GM10248 (cell line): ENCODE measurements at regions not wholly inside any gene's neighbourhood (a gene's known extent, or its start where the extent isn't known, plus 50 kb on each side); places are given as distances from the start of the nearest gene placed in this dataset.
"Not testable (repeated sequence)": the region's sequence is repeated elsewhere in the genome, so short reads cannot be mapped to it uniquely, and the experiment has no call there.

ENCODE experiments used
- CTCF ChIA-PET: fragments of 300-600 bp; sonication (Branson Sonifier 250); formaldehyde crosslinking; extraction: SDS; loops from one replicate; lab custom pipeline; 2021; ENCODE audit warnings: antibody characterized with exemption; lab: Yijun Ruan, JAX
- POLR2A ChIA-PET: fragments of 350-650 bp; sonication (Branson Sonifier 250); formaldehyde crosslinking; extraction: SDS; loops from one replicate; lab custom pipeline; 2020; ENCODE audit warnings: antibody characterized with exemption; lab: Yijun Ruan, JAX
- DNase-seq: peaks from one replicate; pipeline ENCODE4 v3.0.0; 2012; ENCODE audit errors: extremely low spot score
- TF ChIP-seq, protein P1 (sequence below): IDR thresholded peaks from 2 replicates; pipeline ENCODE4 v1.5.1; 2012; ENCODE audit warnings: mild to moderate bottlenecking, low read depth; ENCODE audit errors: extremely low read depth, missing control alignments, control extremely low read depth

- POLR2A ChIA-PET, CTCF ChIA-PET, DNase-seq: not testable (repeated sequence)
These were observed 108.9 kb downstream of the ATP6V0E2 start for GRCh38 chr7:149982537-149983112.

GRCh38 chr7:149986866-149987265 lies 113.1 kb downstream of the ATP6V0E2 start:
- POLR2A ChIA-PET, CTCF ChIA-PET, DNase-seq: not testable (repeated sequence)

GRCh38 chr7:149991652-149992302 lies 118.0 kb downstream of the ATP6V0E2 start:
- CTCF ChIA-PET, DNase-seq, POLR2A ChIA-PET: not testable (repeated sequence)

DNA sequence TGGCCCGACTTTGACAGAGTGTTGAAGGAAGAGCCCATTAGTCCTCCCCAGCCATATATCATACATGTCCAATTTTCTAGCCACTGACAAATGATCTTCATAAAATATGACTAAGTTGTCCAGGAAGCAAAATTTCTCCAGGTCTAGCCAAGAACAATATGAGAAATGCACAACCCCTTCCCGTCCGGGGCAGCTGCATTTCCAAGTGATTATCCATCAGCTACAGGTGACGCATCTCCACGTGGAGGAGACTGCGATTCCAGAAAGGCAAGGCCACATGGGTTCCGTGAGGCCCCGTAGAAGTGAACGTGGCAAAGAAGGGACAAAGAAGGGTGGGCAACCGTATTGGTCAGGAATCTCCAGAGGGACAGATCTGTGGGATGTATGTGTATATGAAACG lies 118.6 kb downstream of the ATP6V0E2 start:
- CTCF ChIA-PET, POLR2A ChIA-PET, DNase-seq: not testable (repeated sequence)

DNA sequence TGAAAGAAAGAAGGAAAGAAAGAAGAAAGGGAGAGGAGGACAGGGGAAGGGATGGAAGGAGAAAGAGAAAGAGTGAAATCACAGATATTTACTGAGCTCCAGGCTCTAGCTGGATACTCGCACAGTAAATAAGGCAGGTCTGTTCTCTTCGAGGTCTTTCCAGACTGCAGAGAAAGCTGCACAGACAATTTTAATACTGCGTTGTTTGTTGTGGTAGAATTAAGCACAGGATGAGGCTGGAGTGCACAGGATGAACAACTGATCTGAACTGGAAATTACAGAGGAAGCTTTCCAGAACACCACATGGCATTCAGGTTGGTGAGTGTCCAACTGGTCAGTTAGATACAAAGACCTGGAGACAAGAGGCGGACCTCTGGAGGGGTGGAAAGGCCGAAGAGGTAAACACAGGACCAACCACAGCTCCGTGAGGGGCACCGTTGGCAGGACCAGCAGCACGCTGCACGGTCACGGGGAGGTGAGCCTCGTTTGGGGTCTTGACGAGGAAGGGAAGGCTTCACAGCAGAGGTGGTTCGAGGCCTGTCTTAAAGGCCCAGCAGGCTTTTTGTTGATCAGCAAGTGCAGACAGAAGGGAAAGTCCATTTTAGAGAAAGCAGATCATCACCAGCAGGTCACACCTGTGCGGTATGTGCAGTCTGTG lies 121.7 kb downstream of the ATP6V0E2 start:
- CTCF ChIA-PET, POLR2A ChIA-PET, DNase-seq: not testable (repeated sequence)

- DNase-seq, POLR2A ChIA-PET, CTCF ChIA-PET: not testable (repeated sequence)
These were observed 127.2 kb downstream of the ATP6V0E2 start for GRCh38 chr7:150000780-150001599.

DNA sequence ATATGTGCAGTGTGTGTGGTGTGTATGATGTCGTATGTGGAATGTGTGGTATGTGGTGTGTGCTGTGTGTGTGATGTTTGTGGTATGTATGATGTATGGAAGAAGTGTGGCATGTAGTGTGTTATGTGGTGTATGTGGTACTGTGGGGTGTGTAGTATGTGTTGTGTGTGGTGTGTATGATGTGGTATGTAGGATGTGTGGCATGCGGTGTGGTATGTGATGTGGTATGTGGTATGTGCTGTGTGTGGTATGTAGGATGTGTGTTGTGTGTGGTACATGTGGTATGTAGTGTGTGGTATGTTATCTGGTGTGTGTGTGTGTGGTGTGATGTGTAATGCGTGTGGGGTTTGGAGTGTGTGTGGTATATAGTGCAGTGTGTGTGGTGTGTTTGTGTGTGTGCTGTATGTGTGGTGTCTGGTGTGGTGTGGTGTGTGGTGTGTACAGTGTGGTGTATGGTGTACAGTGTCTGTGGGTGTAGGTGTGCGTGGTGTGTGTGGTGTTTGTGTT lies 129.6 kb downstream of the ATP6V0E2 start:
- CTCF ChIA-PET: no interaction called here
- DNase-seq: no peak
- TF ChIP-seq, protein P1, sequence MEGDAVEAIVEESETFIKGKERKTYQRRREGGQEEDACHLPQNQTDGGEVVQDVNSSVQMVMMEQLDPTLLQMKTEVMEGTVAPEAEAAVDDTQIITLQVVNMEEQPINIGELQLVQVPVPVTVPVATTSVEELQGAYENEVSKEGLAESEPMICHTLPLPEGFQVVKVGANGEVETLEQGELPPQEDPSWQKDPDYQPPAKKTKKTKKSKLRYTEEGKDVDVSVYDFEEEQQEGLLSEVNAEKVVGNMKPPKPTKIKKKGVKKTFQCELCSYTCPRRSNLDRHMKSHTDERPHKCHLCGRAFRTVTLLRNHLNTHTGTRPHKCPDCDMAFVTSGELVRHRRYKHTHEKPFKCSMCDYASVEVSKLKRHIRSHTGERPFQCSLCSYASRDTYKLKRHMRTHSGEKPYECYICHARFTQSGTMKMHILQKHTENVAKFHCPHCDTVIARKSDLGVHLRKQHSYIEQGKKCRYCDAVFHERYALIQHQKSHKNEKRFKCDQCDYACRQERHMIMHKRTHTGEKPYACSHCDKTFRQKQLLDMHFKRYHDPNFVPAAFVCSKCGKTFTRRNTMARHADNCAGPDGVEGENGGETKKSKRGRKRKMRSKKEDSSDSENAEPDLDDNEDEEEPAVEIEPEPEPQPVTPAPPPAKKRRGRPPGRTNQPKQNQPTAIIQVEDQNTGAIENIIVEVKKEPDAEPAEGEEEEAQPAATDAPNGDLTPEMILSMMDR: no peak
- POLR2A ChIA-PET: no interaction called here

DNA sequence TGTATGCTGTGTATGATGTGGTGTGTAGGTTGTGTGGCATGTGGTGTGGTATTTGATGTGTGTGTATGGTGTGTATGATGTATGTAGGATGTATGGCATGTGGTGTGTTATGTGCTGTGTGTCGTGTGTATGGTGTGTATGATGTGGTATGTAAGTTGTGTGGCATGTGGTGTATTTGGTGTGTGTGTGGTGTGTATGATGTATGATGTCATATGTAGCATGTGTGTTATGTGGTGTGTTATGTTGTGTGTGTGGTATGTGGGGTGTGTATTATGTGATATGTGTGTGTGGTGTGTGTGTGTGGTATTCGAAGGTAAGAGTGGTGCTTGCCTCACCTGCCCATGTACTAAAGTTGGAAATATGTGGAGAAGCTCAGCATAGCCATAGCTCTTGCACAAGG lies 130.2 kb downstream of the ATP6V0E2 start:
- CTCF ChIA-PET, DNase-seq, POLR2A ChIA-PET: not testable (repeated sequence)

DNA sequence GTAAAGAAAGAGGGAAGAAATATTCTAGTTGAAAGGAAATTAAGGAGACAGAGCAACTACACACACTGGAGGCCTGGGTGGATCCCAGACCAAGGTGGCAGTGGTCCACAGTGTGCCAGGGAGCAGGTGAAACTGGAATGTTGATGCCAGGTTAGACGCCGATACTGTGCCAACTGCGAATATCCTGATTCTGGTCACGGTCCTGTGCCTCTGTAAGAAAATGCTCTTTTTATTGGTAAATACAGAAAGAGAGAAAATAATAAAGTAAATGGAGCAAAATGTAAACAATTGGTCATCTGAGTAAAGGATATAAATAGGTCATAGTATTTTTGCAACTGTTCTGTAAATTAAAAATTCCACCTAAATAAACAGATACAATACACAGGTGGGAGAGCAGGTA lies 131.1 kb downstream of the ATP6V0E2 start:
- CTCF ChIA-PET, DNase-seq, POLR2A ChIA-PET: not testable (repeated sequence)

DNA sequence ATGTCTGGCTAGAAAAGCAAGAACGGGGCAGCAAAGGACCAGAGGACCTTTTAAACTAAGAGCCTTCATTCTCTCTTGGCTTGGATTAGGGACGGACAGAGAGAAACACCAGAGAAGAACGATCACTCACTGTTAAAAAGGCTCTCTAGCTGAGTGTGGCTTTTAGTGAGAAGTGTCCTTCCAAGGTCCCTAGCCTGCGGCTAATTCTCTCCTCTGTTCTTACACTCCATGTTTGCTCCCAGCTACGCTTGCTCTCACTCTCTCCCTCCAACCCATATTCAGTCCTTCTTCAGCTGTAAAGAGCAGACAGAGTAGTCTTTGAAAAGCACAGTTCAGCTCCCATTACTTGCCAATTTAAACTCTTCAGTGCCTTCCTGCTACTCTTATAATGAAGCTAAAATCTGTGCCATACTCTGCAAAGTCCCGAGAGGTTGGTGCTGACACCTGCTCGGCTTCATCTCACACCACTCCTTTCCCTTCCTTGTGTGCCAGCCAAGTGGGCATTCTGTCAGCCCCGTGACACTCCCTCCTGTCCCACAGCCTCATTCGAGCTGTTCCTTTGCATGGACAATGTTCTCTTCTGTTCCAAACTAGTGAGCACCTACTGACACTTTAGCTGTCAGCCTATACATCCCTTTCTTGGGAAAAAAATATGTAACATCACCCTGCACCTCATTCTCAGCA lies 136.0 kb downstream of the ATP6V0E2 start:
- POLR2A ChIA-PET, DNase-seq, CTCF ChIA-PET: not testable (repeated sequence)

- DNase-seq, CTCF ChIA-PET, POLR2A ChIA-PET: not testable (repeated sequence)
These were observed 143.0 kb downstream of the ATP6V0E2 start for GRCh38 chr7:150016651-150017189.

DNA sequence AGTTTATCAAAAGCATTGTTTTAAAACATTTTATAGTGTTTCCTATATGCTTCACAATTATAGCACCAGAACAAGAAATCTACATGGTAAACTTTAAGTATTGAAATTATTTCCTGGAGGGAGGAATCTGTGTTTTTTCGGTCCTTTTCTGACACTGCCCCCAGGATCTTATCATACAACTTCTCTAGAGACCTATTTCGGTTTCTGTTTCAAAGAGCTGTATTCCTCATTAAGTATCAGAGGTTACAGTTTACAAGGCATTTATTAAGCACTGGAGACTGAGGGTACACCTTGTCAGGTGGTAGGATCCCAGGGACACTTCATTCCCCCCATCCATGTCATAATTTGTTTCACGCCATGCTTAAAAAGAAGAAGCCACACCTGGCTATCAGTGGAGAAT lies 146.4 kb downstream of the ATP6V0E2 start:
- CTCF ChIA-PET, POLR2A ChIA-PET, DNase-seq: not testable (repeated sequence)

DNA sequence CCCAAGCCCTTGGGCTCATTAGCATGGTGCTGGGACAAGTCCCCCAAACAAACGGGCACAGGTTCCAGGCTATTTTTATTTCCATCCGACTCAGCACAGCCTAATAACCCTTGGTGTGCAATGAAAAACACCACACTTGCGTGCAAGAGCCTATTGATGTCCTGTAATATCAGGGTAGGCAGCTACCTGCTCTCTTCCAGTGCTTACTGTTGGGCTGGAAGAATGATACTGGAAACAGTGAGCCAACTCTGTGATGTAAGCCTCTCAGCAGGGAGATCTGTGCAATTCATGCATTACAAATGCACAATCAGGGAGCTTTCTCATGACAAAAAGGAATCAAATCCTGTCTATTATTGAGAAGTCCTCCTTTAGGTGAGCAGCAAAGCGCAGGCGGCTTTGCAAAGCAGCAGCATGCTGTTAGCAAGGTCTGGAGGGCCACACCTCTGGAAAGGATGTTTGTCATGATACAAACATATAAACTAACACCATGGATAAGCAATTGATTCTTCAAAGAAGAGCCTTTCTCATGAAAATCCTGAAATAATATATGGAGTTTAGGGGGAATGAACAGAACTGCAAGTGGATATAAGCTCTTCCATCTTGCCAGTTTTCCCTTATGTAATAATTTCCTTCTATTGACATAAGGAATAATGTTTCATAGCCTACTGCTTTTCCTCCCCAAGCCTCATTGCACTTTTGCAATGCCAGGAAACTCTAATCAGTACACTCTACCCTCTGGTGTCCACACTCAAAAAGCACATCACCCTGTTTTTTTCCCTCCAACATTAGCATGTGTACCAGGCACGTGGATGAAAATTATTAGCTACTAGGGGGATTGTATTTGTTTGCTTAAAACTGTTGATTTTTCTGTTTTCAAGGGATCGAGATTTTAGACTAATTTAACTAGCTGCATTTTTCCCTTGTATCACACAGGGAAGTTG lies 151.1 kb downstream of the ATP6V0E2 start:
- DNase-seq, CTCF ChIA-PET, POLR2A ChIA-PET: not testable (repeated sequence)

DNA sequence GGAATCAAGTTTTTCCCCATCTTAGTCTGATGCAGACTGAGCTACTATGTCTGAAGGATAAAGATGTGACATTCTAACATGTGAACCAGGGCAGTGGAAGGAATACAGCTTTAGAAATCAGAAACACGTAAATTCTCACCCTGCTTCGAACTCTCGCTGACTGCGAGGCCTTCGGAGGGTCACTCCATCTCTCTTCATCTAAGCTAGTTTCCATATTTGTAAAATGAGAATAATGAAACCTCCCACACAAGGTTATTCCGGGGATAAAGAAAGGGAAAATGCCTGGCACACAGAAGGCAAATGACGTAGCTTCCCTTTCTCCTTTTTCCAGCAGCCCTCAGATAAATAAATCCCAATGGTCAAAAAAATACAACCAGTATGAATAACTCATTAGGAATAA lies 152.0 kb downstream of the ATP6V0E2 start:
- CTCF ChIA-PET, DNase-seq, POLR2A ChIA-PET: not testable (repeated sequence)
